ENCODE measurements at regions not wholly inside any gene's neighbourhood (a gene's known extent, or its start where the extent isn't known, plus 50 kb on each side); places are given as distances from the start of the nearest gene placed in this dataset.

DNA sequence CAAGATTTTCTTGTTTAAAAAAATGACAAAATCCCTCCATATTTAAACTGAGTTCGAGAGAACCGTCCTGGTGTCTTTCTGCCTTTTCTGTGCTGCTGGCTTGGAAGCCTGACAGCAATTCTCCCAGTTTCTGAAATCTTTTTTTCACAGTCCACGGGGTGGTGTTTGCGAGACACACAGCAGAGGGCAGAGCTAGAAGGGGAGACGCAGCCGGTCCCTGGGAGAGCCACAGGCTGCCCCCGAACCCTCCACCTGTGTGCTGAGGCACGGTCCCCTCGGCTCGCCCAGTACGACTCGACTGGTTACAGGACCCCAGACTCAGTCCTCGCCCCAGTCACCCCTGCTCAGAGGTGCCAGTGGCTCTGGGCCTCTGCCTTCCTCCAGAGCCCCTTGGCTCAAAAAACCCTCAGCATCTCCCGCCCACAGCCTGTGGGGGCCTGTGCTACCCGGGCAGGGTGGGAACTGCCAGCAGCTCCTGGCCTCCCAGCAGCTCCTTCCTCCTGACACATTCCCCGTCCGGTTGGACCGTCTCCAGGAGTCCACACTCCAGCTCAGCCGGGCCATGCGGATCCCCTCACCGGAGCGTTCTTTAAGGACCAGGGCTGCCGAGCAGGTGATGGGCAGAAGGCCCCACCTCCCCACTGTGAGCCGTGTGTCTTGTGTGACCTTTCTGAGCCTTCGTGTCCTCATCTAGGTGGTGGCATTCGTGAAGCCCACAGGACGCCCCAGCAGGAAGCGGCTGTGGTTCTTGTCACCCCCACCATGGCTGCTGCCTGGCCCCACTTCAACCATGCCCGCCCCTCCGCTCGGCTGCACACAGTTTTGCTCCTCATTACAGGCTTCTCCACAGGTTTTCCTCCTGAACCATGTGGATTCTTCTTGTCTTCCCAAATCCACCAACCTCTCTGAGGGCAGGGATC lies 52.3 kb upstream of the EN2 start:
- Histone ChIP-seq H3K9me3 (ENCODE audit: control insufficient read depth in 2 of 2, insufficient read depth in 1 of 2, low read depth in 1 of 2, low read length in 1 of 2) (peaks cover 0 to 3% of the 10 kb centered on the region in 2 donors), H3K4me1 (ENCODE audit: control insufficient read depth in 2 of 2, insufficient read depth in 2 of 2, low read length in 1 of 2) (no peaks in the 10 kb centered on the region), H3K27ac (ENCODE audit: low read depth in 2 of 2, low read length in 1 of 2) (no peak overlapping the region), H3K36me3 (ENCODE audit: control insufficient read depth in 2 of 2, insufficient read depth in 2 of 2, low read length in 1 of 2) (no peaks in the 10 kb centered on the region), H3K27me3 (ENCODE audit: control insufficient read depth in 1 of 2, insufficient read depth in 2 of 2, low read length in 2 of 2) (peaks cover 0 to 12% of the 10 kb centered on the region in 2 donors), H3K4me3 (ENCODE audit: low read depth in 1 of 2, low read length in 2 of 2) (no peak overlapping the region)
- whole genome bisulfite sequencing, 2 donors: 35 to 38% methylated on average over 30 to 31 of the region's 31 CpGs

- H3K9me3 ChIP-seq (ENCODE audit: control insufficient read depth in 2 of 2, insufficient read depth in 1 of 2, low read depth in 1 of 2, low read length in 1 of 2): no peaks in the 10 kb centered on the region
- H3K4me3 ChIP-seq (ENCODE audit: low read depth in 1 of 2, low read length in 2 of 2): no peak overlapping the region
- H3K27me3 ChIP-seq (ENCODE audit: control insufficient read depth in 1 of 2, insufficient read depth in 2 of 2, low read length in 2 of 2): peaks cover 0 to 12% of the 10 kb centered on the region in 2 donors
- no peak overlapping the region for H3K27ac ChIP-seq (ENCODE audit: low read depth in 2 of 2, low read length in 1 of 2)
- 65% methylated on average over 2 of the region's 2 CpGs; no CpG with 5 or more reads in 1 of the 2 donors for WGBS, 2 donors
- no peaks in the 10 kb centered on the region for H3K4me1 ChIP-seq (ENCODE audit: control insufficient read depth in 2 of 2, insufficient read depth in 2 of 2, low read length in 1 of 2)
- no peaks in the 10 kb centered on the region for H3K36me3 ChIP-seq (ENCODE audit: control insufficient read depth in 2 of 2, insufficient read depth in 2 of 2, low read length in 1 of 2)
These were observed 50.1 kb upstream of the EN2 start for GRCh38 chr7:155407799-155408198.

All from esophagus (tissue), 2 donors.